PC-3 (cell line): ENCODE measurements at regions not wholly inside any gene's neighbourhood (a gene's known extent, or its start where the extent isn't known, plus 50 kb on each side); places are given as distances from the start of the nearest gene placed in this dataset.

Experiments
- ATAC-seq: fragments of 200-7000 bp; cut with Tn5 transposase; 2 replicates; pipeline ENCODE4 v1.9.1; 2020; ENCODE audit warnings: mild to moderate bottlenecking, moderate library complexity
- BruUV-seq: library from RNA; stranded (reverse); fragments of 400-500 nt; replicated peaks from 2 replicates; lab custom pipeline; 2021; lab: Mats Ljungman, UMichigan
- CTCF ChIA-PET: fragments of 300-600 bp; sonication (Branson Sonifier 250); formaldehyde crosslinking; loops from one replicate; lab custom pipeline; 2022; ENCODE audit warnings: antibody characterized with exemption; lab: Charles Lee
- POLR2A ChIA-PET: fragments of 300-600 bp; sonication (Branson Sonifier 250); formaldehyde crosslinking; loops from one replicate; lab custom pipeline; 2022; ENCODE audit warnings: antibody characterized with exemption; ENCODE audit not compliant: unreplicated experiment; lab: Charles Lee
- DNase-seq: peaks from one replicate; pipeline ENCODE4 v3.0.0-alpha.2; 2015
- H2AFZ ChIP-seq: fragments of 300-600 bp; sonication (generic); 2 replicates; pipeline ENCODE4 v1.6.0; 2016; ENCODE audit warnings: antibody characterized with exemption, low read length
- H3F3A ChIP-seq: fragments of 300-600 bp; sonication (generic); one replicate; pipeline ENCODE4 v1.6.0; 2017; ENCODE audit warnings: antibody characterized with exemption, low read length, control low read depth, mild to moderate bottlenecking; ENCODE audit not compliant: unreplicated experiment
- H3K27ac ChIP-seq: fragments of 300-600 bp; sonication (generic); 2 replicates; pipeline ENCODE4 v1.5.1; 2016; ENCODE audit warnings: mild to moderate bottlenecking, low read length
- H3K27me3 ChIP-seq: fragments of 300-600 bp; sonication (generic); 2 replicates; pipeline ENCODE4 v1.6.1; 2016; ENCODE audit warnings: low read length, mixed read lengths
- H3K36me3 ChIP-seq: fragments of 300-600 bp; sonication (generic); 2 replicates; pipeline ENCODE4 v1.6.1; 2016; ENCODE audit warnings: low read depth, mixed run types, low read length, mixed read lengths
- H3K4me1 ChIP-seq: fragments of 300-600 bp; sonication (generic); 2 replicates; pipeline ENCODE4 v1.5.1; 2016; ENCODE audit warnings: low read length; ENCODE audit not compliant: insufficient read depth
- H3K4me2 ChIP-seq: fragments of 300-600 bp; sonication (generic); 2 replicates; pipeline ENCODE4 v1.6.0; 2016; ENCODE audit warnings: low read length
- H3K4me3 ChIP-seq: fragments of 300-600 bp; sonication (generic); 2 replicates; pipeline ENCODE4 v1.5.1; 2016; ENCODE audit warnings: mild to moderate bottlenecking, low read length, mixed read lengths
- H3K79me2 ChIP-seq: fragments of 300-600 bp; sonication (generic); 2 replicates; pipeline ENCODE4 v1.6.1; 2017; ENCODE audit warnings: low read length, mixed read lengths
- H3K9ac ChIP-seq: fragments of 300-600 bp; sonication (generic); 2 replicates; pipeline ENCODE4 v1.6.0; 2016; ENCODE audit warnings: mild to moderate bottlenecking, low read length
- H3K9me2 ChIP-seq: fragments of 300-600 bp; sonication (generic); replicated peaks from 2 replicates; pipeline ENCODE4 v1.6.1; 2016; ENCODE audit warnings: mixed run types, low read length, mixed read lengths
- H3K9me3 ChIP-seq: fragments of 300-600 bp; sonication (generic); 2 replicates; pipeline ENCODE4 v1.6.1; 2016; ENCODE audit warnings: low read length, mixed read lengths
- H4K20me1 ChIP-seq: fragments of 300-600 bp; sonication (generic); 2 replicates; pipeline ENCODE4 v1.6.1; 2016; ENCODE audit warnings: low read length, mixed read lengths
- EZH2 ChIP-seq: fragments of 300-600 bp; sonication (generic); IDR thresholded peaks from one replicate; pipeline ENCODE4 v1.6.1; 2017; ENCODE audit warnings: antibody characterized with exemption, mild to moderate bottlenecking, low read length; ENCODE audit not compliant: unreplicated experiment
- EZH2phosphoT487 ChIP-seq: fragments of 300-600 bp; sonication (generic); IDR thresholded peaks from 2 replicates; pipeline ENCODE4 v1.6.1; 2018; ENCODE audit warnings: mild to moderate bottlenecking, antibody characterized with exemption, low read length, borderline replicate concordance
- intact Hi-C: fragments of 100-400 bp; cut with micrococcal nuclease; formaldehyde crosslinking; loops from 2 replicates; pipeline ENCODE4 v1.9.0; 2023
- TF ChIP-seq, protein P1 (sequence below): fragments of 300-600 bp; sonication (generic); conservative IDR thresholded peaks from 2 replicates; pipeline ENCODE4 v1.5.1; 2017; ENCODE audit warnings: antibody characterized with exemption, low read depth, mild to moderate bottlenecking, low read length

DNA sequence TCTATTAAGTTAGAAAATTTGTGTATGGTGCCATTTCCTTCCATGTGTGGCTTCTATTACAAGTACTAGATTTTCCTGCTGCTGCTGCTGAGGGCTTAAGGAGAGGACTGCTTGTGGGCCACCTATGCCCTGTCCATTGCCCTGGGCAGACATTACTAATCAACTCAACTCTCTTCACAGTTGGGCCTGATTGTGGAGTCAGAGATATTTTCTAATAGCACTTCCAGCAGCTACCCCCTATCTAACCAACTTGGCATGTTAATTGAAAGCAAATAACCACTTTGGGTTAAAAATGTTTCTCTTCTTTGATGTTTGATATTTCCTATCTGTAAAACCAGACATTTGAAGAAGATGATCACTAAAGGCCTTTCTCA lies 242.0 kb downstream of the EDEM1 start:
- CTCF ChIA-PET: no interaction called here
- Histone ChIP-seq H3K79me2 (no peaks in the 10 kb centered on the region), H3K9me2 (no peaks in the 10 kb centered on the region), H3K4me2 (no peak overlapping the region), H3K9me3 (no peaks in the 10 kb centered on the region), H3K4me1 (no peaks in the 10 kb centered on the region), H3K9ac (no peak overlapping the region), H3K36me3 (no peaks in the 10 kb centered on the region), H4K20me1 (no peaks in the 10 kb centered on the region), H2AFZ (no peak overlapping the region), H3K27me3 (no peaks in the 10 kb centered on the region), H3K27ac (no peak overlapping the region), H3F3A (no peaks in the 10 kb centered on the region), H3K4me3 (no peak overlapping the region)
- TF ChIP-seq, protein P1, sequence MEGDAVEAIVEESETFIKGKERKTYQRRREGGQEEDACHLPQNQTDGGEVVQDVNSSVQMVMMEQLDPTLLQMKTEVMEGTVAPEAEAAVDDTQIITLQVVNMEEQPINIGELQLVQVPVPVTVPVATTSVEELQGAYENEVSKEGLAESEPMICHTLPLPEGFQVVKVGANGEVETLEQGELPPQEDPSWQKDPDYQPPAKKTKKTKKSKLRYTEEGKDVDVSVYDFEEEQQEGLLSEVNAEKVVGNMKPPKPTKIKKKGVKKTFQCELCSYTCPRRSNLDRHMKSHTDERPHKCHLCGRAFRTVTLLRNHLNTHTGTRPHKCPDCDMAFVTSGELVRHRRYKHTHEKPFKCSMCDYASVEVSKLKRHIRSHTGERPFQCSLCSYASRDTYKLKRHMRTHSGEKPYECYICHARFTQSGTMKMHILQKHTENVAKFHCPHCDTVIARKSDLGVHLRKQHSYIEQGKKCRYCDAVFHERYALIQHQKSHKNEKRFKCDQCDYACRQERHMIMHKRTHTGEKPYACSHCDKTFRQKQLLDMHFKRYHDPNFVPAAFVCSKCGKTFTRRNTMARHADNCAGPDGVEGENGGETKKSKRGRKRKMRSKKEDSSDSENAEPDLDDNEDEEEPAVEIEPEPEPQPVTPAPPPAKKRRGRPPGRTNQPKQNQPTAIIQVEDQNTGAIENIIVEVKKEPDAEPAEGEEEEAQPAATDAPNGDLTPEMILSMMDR: no peak
- TF ChIP-seq EZH2phosphoT487: no peak
- TF ChIP-seq EZH2: no peak
- BruUV-seq: no TSS peak
- no peak for DNase-seq
- no peak for ATAC-seq
- POLR2A ChIA-PET: no interaction called here
- intact Hi-C loops: loop anchor here (10.0 kb wide), 2 partner anchors 125 to 205 kb away; no protein-coding TSS in a partner anchor

DNA sequence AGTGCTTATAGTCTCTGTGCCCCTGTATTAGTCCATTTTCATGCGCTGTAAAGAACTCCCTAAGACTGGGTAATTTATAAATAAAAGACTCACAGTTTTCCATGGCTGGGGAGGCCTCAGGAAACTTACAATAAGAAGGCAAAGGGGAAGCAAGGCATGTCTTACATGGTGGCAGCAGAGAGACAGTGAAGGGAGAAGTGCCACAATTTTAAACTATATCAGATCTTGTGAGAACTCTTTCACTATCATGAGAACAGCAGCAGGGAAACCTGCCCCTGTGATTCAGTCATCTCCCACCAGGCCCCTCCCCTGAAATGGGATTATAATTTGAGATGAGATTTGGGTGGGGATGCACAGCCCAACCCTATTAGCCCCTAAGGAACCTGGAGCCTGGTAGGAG lies 243.2 kb downstream of the EDEM1 start:
- no peak for DNase-seq
- no peak for ATAC-seq
- no TSS peak for BruUV-seq
- no peak for TF ChIP-seq EZH2
- TF ChIP-seq, protein P1: no peak
- TF ChIP-seq EZH2phosphoT487: no peak
- Histone ChIP-seq H4K20me1 (no peaks in the 10 kb centered on the region), H3K27ac (no peak overlapping the region), H3F3A (no peaks in the 10 kb centered on the region), H2AFZ (no peak overlapping the region), H3K36me3 (no peaks in the 10 kb centered on the region), H3K4me2 (no peak overlapping the region), H3K27me3 (no peaks in the 10 kb centered on the region), H3K9me3 (no peaks in the 10 kb centered on the region), H3K4me1 (no peaks in the 10 kb centered on the region), H3K9ac (no peak overlapping the region), H3K4me3 (no peak overlapping the region), H3K9me2 (no peaks in the 10 kb centered on the region), H3K79me2 (no peaks in the 10 kb centered on the region)
- POLR2A ChIA-PET: no interaction called here
- CTCF ChIA-PET: no interaction called here
- intact Hi-C loops: no loop called here

DNA sequence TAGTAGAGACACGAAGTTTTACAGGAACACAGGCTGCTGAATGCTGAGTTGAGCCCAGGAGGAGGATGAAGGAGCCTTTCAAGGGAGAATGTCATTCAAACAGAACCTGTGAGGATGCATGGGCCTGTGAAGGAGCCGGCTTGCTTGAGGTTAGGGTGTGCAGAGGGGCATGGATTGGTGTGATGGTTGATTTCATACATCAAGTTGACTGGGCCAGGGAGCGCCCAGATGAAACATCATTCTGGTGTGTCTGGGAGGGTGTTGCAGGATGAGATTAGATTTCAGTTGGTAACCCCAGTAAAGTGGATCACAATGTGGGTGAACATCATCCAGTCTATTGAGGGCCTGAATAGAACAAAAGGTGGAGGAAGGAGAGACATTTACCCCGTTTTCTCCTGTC lies 243.6 kb downstream of the EDEM1 start:
- no peak overlapping the region for H3K9ac ChIP-seq
- H3F3A ChIP-seq: no peaks in the 10 kb centered on the region
- no peaks in the 10 kb centered on the region for H3K36me3 ChIP-seq
- no peak for ATAC-seq
- H3K9me3 ChIP-seq: no peaks in the 10 kb centered on the region
- TF ChIP-seq EZH2phosphoT487 (no peak), EZH2 (no peak)
- TF ChIP-seq, protein P1: no peak
- BruUV-seq: no TSS peak
- no peaks in the 10 kb centered on the region for H3K4me1 ChIP-seq
- ChIA-PET CTCF (no interaction called here), POLR2A (no interaction called here)
- DNase-seq: no peak
- no peak overlapping the region for H3K4me3 ChIP-seq
- H4K20me1 ChIP-seq: no peaks in the 10 kb centered on the region
- H3K4me2 ChIP-seq: no peak overlapping the region
- intact Hi-C loops: no loop called here
- no peaks in the 10 kb centered on the region for H3K79me2 ChIP-seq
- no peaks in the 10 kb centered on the region for H3K9me2 ChIP-seq
- H3K27ac ChIP-seq: no peak overlapping the region
- H2AFZ ChIP-seq: no peak overlapping the region
- no peaks in the 10 kb centered on the region for H3K27me3 ChIP-seq
